AG08396 (cell line): ENCODE measurements at regions not wholly inside any gene's neighbourhood (a gene's known extent, or its start where the extent isn't known, plus 50 kb on each side); places are given as distances from the start of the nearest gene placed in this dataset.
"Not testable (repeated sequence)": the region's sequence is repeated elsewhere in the genome, so short reads cannot be mapped to it uniquely, and the experiment has no call there.

ENCODE experiments used
- DNase-seq: peaks from one replicate; pipeline ENCODE4 v3.0.0; 2012; ENCODE audit warnings: low spot score, mixed read lengths

DNA sequence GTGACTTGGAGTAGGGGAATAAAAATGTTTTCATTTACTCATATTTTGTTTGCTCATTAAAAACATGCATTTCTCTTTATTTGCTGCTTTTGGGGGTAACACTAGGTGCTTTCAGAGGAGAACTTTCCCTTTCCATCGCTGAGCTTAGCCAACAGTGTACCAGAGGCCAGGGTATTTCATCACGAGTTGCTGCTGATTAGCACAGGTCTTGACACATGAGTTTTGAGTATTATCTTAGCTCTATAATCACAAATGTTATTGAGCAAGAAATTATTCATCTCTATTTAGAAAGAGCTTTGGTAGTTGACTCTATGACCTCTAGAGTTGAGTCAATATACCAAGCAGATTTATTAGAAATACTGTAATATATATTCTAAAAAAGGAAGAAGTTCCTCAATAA is 375.9 kb downstream of the NXPH1 start:
- DNase-seq = no peak

DNA sequence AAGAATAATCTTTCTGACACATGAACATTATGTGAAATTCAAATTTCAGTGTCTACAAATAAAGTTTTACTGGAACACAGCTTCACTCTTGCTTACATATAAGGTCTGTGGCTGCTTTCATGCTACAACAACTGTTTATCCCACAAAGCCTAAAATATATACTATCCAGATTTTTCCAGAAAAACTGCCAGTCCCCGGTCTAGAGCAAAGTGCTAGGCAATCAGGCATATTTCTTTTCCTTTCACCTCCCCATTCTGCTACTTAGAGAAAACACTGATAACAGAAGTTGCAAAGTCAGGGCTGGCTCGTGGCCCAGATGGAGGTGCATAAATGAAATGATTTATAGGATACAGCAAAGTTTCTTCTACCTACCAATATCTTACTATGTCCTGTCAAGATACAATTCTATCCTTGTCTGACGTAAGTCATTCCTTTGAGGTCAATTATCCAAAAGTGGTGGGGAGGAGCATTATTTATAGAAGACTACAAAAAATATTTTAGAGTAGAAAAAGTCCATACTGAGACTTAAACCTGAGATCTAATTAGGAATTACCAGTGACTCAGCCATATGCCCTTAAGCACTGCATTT is 384.1 kb downstream of the NXPH1 start:
- no peak for DNase-seq

- no peak for DNase-seq
Measured at GRCh38 chr7:8818406-8818805, 385.0 kb downstream of the NXPH1 start.

DNA sequence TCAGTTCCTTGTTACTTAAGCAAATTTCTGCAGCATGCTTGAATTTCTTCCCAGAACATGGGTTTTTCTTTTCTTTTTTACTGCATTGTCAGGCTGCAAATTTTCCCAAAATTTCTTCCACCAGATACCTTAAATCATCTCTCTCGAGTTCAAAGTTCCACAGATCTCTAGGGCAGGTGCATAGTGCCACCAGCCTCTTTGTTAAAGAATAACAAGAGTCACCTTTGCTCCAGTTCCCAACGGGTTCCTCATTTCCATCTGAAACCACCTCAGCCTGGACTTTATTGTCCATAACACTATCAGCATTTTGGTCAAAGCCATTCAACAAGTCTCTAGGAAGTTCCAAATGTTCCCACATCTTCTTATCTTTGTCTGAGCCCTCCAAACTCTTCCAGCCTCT is 389.2 kb downstream of the NXPH1 start:
- no peak for DNase-seq

GRCh38 chr7:8823486-8823885 is 390.1 kb downstream of the NXPH1 start:
- no peak for DNase-seq

DNA sequence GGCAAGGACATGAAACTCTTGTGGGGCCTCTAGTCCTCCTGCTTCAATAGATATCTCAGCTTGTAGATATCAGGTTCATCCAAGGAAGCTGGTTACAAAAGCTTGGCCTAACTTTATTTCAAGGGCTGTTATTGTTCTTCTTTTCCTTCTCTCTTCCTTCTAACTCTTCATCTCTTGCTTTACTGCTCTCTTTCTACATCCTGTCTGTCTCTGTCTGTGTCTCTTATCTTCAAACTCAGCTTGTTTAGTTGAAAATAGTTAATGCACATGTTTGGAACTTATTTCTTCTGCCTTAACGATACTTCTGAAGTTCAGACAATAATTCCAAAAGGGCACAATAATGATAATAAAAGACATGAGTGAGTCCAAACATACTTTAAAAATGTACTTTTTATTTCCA is 393.9 kb downstream of the NXPH1 start:
- no peak for DNase-seq

DNA sequence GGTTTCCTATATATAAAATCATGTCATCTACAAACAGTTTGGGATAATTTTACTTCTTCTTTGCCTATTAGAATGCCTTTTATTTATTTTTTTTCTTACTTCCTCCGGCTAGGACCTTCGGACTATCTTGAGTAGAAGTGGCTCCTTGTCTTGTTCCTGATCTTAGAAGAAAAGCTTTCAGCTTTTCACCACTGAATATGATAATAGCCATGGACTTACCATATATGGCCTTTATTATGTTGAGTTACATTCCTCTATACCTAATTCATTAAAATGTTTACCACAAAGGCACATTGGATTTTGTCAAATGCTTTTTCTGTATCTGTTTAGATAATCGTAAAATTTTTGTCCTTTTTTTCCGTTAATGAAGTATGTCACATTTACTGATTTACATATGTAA is 395.7 kb downstream of the NXPH1 start:
- no peak for DNase-seq

- no peak for DNase-seq
Measured at GRCh38 chr7:8831376-8831775, 398.0 kb downstream of the NXPH1 start.

DNA sequence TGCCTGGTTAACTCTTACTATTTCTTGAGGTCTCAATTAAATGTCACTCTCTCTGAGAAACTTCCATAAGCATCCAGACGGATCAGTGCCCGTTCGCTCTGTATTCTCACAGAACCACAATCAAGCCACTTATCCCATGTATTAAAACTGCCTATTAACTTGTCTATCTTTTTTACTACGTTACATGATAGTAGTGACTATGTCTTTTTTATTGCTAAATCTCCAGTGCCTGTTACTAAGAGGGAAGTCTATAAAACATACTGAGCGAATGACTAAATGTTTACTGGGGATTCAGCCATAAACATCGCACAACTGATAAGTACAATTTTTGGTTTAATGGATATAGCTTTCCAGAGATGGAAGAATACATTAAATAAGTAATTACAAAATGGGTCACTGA is 399.9 kb downstream of the NXPH1 start:
- DNase-seq = no peak

- DNase-seq = no peak
Measured at GRCh38 chr7:8841171-8841570, 407.8 kb downstream of the NXPH1 start.

DNA sequence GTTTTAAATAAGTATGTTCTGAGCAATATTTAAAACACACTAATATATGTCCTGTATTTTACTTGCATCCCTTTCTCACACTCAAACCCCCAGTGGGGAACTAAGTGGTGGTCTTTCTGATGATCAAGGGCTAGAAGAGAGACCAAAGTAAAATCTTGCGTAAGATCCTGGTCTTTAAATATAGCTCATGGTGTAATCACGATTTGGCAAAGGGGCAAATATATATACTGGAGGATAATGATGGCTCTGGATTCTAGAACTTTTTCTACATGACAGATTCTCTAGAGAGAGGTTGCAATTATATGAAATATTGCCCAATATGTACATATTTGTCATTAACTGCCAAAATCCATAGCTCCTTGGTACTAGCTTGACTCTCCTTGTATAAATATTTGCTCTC is 438.3 kb downstream of the NXPH1 start:
- DNase-seq = no peak

- no peak for DNase-seq
Measured at GRCh38 chr7:8881916-8882315, 448.5 kb downstream of the NXPH1 start.

DNA sequence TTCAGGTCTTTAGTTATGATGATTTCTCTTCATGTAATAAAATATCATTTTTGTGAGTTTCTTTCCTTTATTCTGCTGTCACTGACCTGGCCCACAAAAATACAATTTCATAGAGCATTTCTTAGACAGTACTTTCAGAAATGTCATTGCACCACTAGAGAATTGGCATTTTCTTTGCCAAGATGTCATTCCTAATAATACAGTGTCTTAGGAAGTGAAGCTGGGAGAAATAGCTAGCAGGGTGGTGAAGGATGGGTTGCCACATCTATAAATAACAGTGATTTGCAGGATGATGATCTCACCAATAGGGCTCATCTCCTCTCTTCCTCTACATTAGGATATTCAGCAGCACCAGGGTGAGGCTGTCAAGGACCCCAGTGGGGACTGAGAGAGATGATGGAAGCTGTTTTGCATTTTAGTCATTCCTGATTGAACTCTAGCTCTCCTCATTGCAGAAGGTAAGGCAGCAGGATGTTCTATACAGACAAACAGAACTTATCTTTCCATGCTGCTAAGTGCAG is 452.1 kb downstream of the NXPH1 start:
- DNase-seq = no peak

DNA sequence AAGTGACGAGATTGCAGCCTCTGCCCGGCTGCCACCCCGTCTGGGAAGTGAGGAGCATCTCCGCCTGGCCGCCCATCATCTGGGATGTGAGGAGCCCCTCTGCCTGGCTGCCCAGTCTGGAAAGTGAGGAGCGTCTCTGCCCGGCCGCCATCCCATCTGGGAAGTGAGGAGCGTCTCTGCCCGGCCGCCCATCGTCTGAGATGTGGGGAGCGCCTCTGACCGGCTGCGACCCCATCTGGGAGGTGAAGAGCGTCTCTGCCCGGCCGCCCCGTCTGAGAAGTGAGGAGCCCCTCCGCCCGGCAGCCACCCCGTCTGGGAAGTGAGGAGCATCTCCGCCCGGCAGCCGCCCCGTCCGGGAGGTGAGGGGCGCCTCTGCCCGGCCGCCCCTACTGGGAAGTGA is 456.9 kb downstream of the NXPH1 start:
- not testable (repeated sequence) for DNase-seq

GRCh38 chr7:8893775-8894174 is 460.4 kb downstream of the NXPH1 start:
- DNase-seq = no peak

- DNase-seq = no peak
Measured at GRCh38 chr7:8906396-8907075, 473.1 kb downstream of the NXPH1 start.

- DNase-seq = no peak
Measured at GRCh38 chr7:8908889-8909288, 475.5 kb downstream of the NXPH1 start.

- DNase-seq = no peak
Measured at GRCh38 chr7:8913682-8914081, 480.3 kb downstream of the NXPH1 start.

GRCh38 chr7:8921807-8922206 is 488.4 kb downstream of the NXPH1 start:
- no peak for DNase-seq

GRCh38 chr7:8922726-8923125 is 489.3 kb downstream of the NXPH1 start:
- no peak for DNase-seq

DNA sequence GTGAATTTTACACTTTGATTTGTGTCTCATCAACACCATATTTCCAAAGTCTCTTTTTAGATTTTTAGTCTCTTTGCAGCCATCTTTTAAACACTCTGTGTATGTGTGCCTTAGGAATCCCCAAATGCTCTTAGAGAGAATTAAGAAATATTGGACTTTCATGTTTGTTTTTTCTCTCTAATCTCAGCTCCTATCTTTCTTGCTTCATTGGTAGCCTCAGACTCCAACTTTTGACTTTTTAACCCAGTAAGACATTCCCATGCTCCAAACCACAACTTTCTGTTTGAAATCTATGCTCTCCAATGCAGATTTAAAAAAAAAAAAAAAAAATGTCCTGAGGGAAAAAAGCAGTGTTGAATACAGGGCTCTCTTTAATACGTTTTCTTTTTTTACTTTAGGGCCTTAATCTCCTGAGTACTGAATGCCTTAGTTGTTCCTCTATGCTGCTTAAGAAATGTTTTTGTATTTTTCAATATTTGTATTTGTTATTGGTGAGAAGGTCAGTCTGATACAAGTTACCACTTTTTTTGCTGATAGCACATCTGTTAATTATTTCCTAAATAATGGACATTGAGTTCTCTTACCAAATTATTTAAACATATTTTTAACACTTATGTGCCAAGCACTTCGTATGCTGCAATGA is 489.9 kb downstream of the NXPH1 start:
- DNase-seq = no peak

DNA sequence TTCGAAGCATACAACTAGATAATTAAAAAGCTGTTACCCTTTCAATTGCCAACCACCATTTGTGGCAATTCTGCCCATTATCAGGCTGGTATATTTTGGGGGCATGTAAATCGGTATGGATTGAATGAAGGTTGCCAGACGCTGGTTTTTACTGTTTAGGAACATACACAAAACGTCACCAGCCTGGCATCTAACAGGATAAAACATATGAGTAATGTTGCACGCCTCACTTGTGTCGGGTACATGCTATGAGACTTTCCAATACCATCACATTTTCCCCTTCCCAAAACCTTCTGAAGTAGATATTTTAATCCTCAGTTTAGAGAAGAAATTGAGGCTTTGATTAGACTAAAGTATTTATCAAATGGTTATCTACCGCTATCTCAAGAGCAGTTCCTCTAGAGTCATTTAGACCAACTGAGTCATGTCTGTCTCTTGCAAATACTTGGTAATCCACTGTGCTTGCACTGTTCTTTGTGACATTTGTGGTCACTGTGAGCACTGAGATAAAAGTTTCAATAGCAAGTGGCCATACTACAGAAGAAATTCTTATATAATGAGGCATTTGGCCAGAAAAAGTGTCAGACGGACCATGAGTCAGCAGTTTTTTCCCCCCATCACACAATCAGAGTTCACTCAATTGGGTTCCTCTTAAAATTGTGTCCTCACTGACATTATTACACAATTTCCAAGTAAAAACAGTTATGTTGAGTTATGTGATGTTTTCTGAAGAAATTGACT is 498.7 kb downstream of the NXPH1 start:
- no peak for DNase-seq

GRCh38 chr7:8932751-8933150 is 499.3 kb downstream of the NXPH1 start:
- no peak for DNase-seq
